HG02588 (cell line): ENCODE measurements at regions not wholly inside any gene's neighbourhood (a gene's known extent, or its start where the extent isn't known, plus 50 kb on each side); places are given as distances from the start of the nearest gene placed in this dataset.

Experiments used
- ATAC-seq: cut with Tn5 transposase; IDR thresholded peaks from one replicate; pipeline ENCODE4 v1.9.1; 2021; ENCODE audit warnings: mild to moderate bottlenecking, moderate library complexity; ENCODE audit not compliant: unreplicated experiment

- no peak for ATAC-seq
Measured at GRCh38 chr4:24172406-24172805, 282.6 kb upstream of the PPARGC1A start.

DNA sequence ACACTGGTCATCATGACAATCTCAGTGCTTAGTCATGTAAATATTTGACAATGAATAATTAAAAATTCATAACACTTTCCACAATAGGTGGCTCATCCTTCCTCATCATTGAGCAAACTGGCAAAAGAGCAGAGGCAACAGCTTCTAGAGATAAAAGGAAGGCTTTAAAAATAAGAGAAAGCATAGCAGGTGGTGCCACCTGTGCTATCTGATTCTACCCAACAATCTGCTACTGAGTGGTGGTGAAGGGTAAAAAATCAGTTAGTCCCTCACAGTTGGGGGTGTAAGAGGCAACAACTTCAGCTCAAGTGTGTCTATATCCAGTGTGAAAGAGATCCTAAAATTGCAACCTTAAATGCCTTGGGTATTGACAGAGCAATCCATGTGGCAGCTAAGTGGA, 280.1 kb upstream of the PPARGC1A start:
- ATAC-seq, result no peak

DNA sequence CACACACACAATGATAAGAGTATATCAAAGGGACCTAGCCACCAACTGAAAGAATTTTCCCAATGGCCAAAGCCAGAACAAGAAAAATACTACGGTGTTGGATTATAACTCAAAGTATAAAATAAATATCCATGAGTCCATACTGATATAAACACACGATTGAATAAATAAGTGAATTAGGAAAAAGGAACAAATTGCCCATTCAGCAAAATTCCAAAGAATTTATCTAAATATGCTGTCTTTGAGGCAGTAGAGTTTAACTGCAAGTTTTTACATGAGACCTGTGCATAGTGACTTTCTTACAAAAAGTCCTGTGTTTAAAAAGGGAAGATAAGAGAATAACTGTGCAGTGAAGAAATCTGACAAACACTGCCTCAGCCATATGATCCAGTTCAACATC, 278.8 kb upstream of the PPARGC1A start:
- ATAC-seq, result no peak

DNA sequence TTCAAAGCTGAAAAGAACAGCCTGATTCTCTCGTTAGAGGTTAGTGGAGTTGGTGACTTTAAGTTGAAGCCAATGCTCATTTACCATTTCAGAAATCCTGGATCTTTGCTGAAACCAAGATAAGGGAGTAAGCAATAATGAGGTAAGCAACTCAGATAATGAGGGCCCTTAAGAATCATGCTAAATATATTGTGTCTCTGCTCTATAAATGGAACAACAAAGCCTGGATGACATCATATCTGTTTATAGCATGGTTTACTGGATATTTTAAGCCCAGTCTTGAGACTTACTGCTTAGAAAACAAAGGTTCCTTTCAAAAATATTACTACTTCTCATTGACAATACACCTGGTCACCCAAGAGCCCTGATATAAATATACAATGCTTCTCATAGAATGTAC, 276.7 kb upstream of the PPARGC1A start:
- no peak for ATAC-seq

DNA sequence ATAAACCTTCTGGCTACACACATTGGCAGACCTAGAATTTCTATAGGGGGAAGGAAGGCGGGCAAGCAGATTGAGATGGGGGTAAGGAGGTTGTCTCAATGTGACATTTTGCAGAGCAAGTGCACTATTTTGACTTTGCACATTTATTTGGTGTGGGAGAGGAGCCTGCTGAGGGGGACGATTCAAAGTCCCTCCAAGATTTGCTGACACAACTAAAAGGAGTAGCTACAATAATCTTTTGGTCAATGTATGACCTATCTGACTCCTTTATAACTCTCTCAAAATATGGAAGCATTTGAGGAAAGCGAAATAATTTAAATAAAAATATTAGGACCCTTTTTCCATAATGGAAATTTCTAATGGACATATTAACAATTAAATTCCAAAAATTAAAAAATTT, 274.9 kb upstream of the PPARGC1A start:
- no peak for ATAC-seq

DNA sequence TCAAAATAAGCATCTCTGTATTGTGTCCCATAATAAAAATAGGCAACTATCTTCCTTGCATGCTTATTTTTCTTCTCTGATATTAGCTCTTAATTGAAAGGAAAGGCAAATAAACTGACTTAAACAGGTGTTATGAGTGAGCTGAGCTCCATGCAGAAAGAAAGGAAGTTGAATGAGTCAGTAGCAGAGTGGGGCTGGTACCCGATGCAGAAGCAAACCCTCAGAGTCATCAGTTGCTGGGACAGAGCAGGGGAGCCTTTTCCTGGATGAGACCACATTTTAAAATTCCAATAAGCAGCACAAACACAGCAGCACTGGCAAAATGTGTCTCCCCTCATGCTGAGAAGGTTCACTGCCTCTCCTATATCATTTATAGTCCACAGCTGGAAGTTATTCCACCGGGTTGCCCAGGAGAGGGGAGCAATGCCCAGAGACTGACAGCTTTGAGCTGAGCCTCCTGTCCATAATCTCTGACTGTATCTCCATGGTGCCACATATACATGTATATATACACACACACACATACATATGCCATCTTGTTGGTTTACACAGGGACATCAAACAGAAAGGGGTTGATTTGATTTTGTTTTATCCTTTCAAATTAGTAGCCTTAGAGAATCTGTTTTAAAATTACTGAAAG, 274.3 kb upstream of the PPARGC1A start:
- no peak for ATAC-seq

DNA sequence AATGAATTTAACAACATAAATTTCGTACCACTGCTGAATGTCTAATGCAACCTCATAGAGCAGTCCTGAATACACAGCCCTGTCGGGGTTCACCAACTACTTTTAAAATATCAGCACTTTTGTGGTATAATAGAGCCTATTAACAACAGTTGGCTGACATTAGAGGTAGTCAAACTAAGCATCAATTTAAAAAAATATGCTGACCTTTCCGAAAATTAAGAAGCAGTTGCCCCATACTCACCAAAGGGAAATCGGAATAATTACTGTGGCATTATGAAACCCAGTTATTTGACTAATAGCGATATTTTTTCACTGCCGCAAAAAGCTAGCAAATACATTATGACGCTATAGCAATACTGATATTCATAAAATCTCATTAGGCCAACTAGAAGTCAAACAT, 273.5 kb upstream of the PPARGC1A start:
- ATAC-seq, result no peak

GRCh38 chr4:24160358-24160757, 270.5 kb upstream of the PPARGC1A start:
- ATAC-seq, result no peak

GRCh38 chr4:24158031-24158430, 268.2 kb upstream of the PPARGC1A start:
- no peak for ATAC-seq

- ATAC-seq, result no peak
Measured at GRCh38 chr4:24150034-24150433, 260.2 kb upstream of the PPARGC1A start.

GRCh38 chr4:24146127-24146526, 256.3 kb upstream of the PPARGC1A start:
- ATAC-seq, result no peak

GRCh38 chr4:24145591-24145990, 255.7 kb upstream of the PPARGC1A start:
- ATAC-seq, result no peak

DNA sequence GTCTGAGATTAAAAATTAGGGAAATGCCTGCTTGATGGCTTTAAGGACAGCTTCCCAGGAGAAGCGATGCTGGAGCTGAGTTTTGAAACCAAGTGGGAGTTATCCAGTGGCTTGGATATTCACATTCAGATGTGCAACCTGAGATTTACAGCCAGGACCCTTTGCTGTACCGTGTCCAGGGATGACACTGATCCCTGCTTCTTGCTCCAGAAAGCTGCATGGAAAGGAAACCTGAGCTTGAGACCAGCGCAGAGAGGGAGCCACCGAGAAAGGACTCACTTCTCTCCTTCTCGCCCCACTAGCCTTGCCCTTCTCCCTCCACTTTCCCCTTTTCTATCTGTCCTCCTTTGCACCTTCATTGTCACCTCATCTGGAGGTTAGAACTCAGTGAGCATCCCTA, 254.5 kb upstream of the PPARGC1A start:
- no peak for ATAC-seq

DNA sequence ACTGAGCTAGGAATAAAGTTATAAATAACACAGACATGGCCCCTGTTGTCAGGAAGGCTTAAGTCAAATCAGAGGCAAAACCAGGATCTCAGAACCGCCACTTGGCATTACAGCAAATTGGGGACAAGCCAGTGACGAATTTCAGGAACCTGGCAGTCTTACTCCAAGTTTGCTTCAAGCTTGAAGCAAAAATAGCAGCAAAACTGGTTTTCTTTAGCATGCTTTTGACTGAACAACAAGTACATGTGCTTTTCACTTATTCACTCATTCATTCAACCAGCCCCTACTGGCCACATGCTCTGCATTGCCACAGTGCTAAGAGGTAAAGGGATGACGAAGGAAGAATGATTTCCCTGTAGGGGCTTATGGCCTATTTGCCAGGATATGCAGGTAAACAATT, 253.9 kb upstream of the PPARGC1A start:
- no peak for ATAC-seq

GRCh38 chr4:24141836-24142235, 252.0 kb upstream of the PPARGC1A start:
- no peak for ATAC-seq

DNA sequence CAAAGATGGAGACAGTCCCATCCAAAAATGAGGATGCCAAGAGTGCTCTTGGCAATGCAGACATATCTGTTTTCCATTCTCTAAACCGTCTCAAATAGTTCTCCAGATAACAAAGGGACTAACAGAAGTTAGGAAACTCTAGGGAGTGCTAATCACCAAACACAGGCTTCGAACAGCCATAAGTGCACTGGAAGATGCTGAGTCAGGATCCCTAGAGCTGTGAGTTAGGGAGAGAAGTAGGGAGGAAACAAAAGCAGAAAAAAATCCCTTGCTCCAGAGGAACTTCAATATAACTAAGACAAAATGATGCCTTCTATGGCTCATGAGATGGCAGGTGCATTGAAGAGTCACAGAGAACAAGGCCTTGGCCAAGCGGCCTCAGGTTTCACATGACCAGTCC, 251.0 kb upstream of the PPARGC1A start:
- no peak for ATAC-seq

GRCh38 chr4:24137671-24138601, 248.1 kb upstream of the PPARGC1A start:
- ATAC-seq, result no peak

- ATAC-seq, result no peak
Measured at GRCh38 chr4:24131954-24132673, 242.3 kb upstream of the PPARGC1A start.

- no peak for ATAC-seq
Measured at GRCh38 chr4:24130637-24131036, 240.8 kb upstream of the PPARGC1A start.

DNA sequence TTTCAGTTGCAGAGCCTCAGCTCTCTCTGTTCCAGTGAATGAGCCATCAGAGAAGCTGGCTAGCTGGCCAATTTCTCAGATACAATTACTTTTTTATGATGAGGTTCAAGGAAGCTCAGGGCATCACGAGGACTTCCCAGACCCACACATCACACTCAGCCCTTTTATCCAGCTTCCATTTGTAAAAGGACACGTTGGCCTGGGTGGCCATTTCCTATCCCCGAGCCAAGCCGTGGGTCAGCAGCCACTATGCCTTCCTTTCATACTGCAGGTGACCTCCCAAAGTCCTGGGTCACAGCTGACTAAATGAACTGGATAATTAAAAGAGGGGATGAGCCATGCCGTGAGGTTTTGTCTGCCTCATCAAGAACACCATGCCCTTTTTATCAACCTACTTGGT, 236.9 kb upstream of the PPARGC1A start:
- ATAC-seq, result no peak

GRCh38 chr4:24121395-24122175, 231.7 kb upstream of the PPARGC1A start:
- ATAC-seq, result no peak
